MM.1S (cell line): ENCODE measurements at regions not wholly inside any gene's neighbourhood (a gene's known extent, or its start where the extent isn't known, plus 50 kb on each side); places are given as distances from the start of the nearest gene placed in this dataset.

Experiments
- DNase-seq: peaks from one replicate; pipeline ENCODE4 v3.0.0-alpha.2; 2015
- H2AFZ ChIP-seq: fragments of 300-600 bp; sonication (generic); 2 replicates; pipeline ENCODE4 v1.6.0; 2016; ENCODE audit warnings: antibody characterized with exemption, low read length
- H3F3A ChIP-seq: fragments of 300-600 bp; sonication (generic); 2 replicates; pipeline ENCODE4 v1.6.1; 2016; ENCODE audit warnings: mild to moderate bottlenecking, antibody characterized with exemption, low read length, moderate library complexity, mixed read lengths; ENCODE audit not compliant: insufficient read depth
- H3K27ac ChIP-seq: fragments of 300-600 bp; sonication (generic); 2 replicates; pipeline ENCODE4 v1.5.1; 2016; ENCODE audit warnings: mild to moderate bottlenecking, low read length
- H3K27me3 ChIP-seq: fragments of 300-600 bp; sonication (generic); replicated peaks from 2 replicates; pipeline ENCODE4 v1.6.0; 2016; ENCODE audit warnings: low read length; ENCODE audit not compliant: insufficient read depth
- H3K36me3 ChIP-seq: fragments of 300-600 bp; sonication (generic); replicated peaks from 2 replicates; pipeline ENCODE4 v1.6.1; 2016; ENCODE audit warnings: mild to moderate bottlenecking, low read length, mixed read lengths; ENCODE audit not compliant: insufficient read depth
- H3K4me1 ChIP-seq: fragments of 300-600 bp; sonication (generic); 2 replicates; pipeline ENCODE4 v1.6.1; 2016; ENCODE audit warnings: low read length, mixed read lengths
- H3K4me2 ChIP-seq: fragments of 300-600 bp; sonication (generic); 2 replicates; pipeline ENCODE4 v1.6.0; 2016; ENCODE audit warnings: low read depth, low read length
- H3K4me3 ChIP-seq: fragments of 300-600 bp; sonication (generic); 2 replicates; pipeline ENCODE4 v1.5.1; 2016; ENCODE audit warnings: low read length, mixed read lengths
- H3K79me2 ChIP-seq: fragments of 300-600 bp; sonication (generic); 2 replicates; pipeline ENCODE4 v1.6.1; 2016; ENCODE audit warnings: mixed run types, low read length, mixed read lengths
- H3K9ac ChIP-seq: fragments of 300-600 bp; sonication (generic); 2 replicates; pipeline ENCODE4 v1.6.1; 2016; ENCODE audit warnings: low read length, mixed read lengths
- H3K9me2 ChIP-seq: fragments of 300-600 bp; sonication (generic); replicated peaks from 2 replicates; pipeline ENCODE4 v1.6.1; 2016; ENCODE audit warnings: mild to moderate bottlenecking, low read length, mixed read lengths; ENCODE audit not compliant: insufficient read depth
- H3K9me3 ChIP-seq: fragments of 300-600 bp; sonication (generic); replicated peaks from 2 replicates; pipeline ENCODE4 v1.6.1; 2016; ENCODE audit warnings: mild to moderate bottlenecking, low read length, mixed read lengths; ENCODE audit not compliant: insufficient read depth
- H4K20me1 ChIP-seq: fragments of 300-600 bp; sonication (generic); 2 replicates; pipeline ENCODE4 v1.6.1; 2016; ENCODE audit warnings: mild to moderate bottlenecking, low read length, moderate library complexity, mixed read lengths; ENCODE audit not compliant: insufficient read depth
- CTCF ChIP-seq: fragments of 300-600 bp; sonication (generic); IDR thresholded peaks from 2 replicates; pipeline ENCODE4 v1.5.1; 2016; ENCODE audit warnings: antibody characterized with exemption, low read length, mixed read lengths
- EZH2 ChIP-seq: fragments of 300-600 bp; sonication (generic); optimal IDR thresholded peaks from 2 replicates; pipeline ENCODE3; 2017; ENCODE audit warnings: low read depth, mild to moderate bottlenecking, antibody characterized with exemption, low read length, mixed read lengths
- EZH2phosphoT487 ChIP-seq: fragments of 300-600 bp; sonication (generic); IDR thresholded peaks from 2 replicates; pipeline ENCODE4 v1.6.1; 2018; ENCODE audit warnings: antibody characterized with exemption, low read length

DNA sequence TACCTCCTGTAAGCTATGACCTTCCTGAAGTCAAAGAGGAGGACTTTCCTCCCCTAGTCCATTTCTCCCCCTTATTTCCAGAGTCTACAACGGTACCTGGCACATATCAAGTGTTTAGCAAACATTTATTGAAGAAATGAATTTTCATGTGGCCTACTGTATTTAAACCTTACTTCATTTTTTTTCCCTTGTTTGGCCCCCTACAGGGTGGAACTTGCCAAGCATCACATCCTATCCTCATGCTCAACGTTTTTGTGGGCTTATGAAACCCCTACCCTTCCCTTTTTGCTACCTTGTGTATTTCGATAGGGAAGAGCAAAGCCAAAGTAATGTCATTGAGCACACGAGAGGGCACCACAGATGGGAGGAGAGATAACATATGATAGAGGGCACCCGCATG, 1857.8 kb upstream of the WWC1 start:
- Histone ChIP-seq H3F3A (no peaks in the 10 kb centered on the region), H3K9me2 (no peaks in the 10 kb centered on the region), H4K20me1 (no peaks in the 10 kb centered on the region), H3K27me3 (no peaks in the 10 kb centered on the region), H3K27ac (no peak overlapping the region), H3K79me2 (no peaks in the 10 kb centered on the region), H3K4me2 (no peak overlapping the region), H3K4me1 (no peaks in the 10 kb centered on the region), H3K36me3 (no peaks in the 10 kb centered on the region), H2AFZ (no peak overlapping the region), H3K4me3 (no peak overlapping the region), H3K9ac (no peak overlapping the region), H3K9me3 (no peaks in the 10 kb centered on the region)
- no peak for DNase-seq
- TF ChIP-seq EZH2, result no peak
- no peak for TF ChIP-seq EZH2phosphoT487

- DNase-seq, result no peak
- no peaks in the 10 kb centered on the region for H3K9me2 ChIP-seq
- H4K20me1 ChIP-seq, result no peaks in the 10 kb centered on the region
- no peaks in the 10 kb centered on the region for H3K36me3 ChIP-seq
- no peak overlapping the region for H3K4me3 ChIP-seq
- no peak overlapping the region for H3K9ac ChIP-seq
- no peaks in the 10 kb centered on the region for H3F3A ChIP-seq
- H3K79me2 ChIP-seq, result no peaks in the 10 kb centered on the region
- no peak overlapping the region for H3K27ac ChIP-seq
- no peak overlapping the region for H3K4me2 ChIP-seq
- H3K9me3 ChIP-seq, result no peaks in the 10 kb centered on the region
- H3K27me3 ChIP-seq, result no peaks in the 10 kb centered on the region
- TF ChIP-seq EZH2phosphoT487 (no peak), EZH2 (no peak), CTCF (no peak)
- H3K4me1 ChIP-seq, result no peaks in the 10 kb centered on the region
- no peak overlapping the region for H2AFZ ChIP-seq
These were observed 1854.6 kb upstream of the WWC1 start for GRCh38 chr5:166436872-166437271.

GRCh38 chr5:166486348-166486747, 1805.1 kb upstream of the WWC1 start:
- H3K4me1 ChIP-seq, result no peaks in the 10 kb centered on the region
- no peaks in the 10 kb centered on the region for H3K27me3 ChIP-seq
- no peak for TF ChIP-seq EZH2phosphoT487
- no peak for TF ChIP-seq EZH2
- no peak for TF ChIP-seq CTCF

GRCh38 chr5:166488560-166488959, 1802.9 kb upstream of the WWC1 start:
- no peaks in the 10 kb centered on the region for H3K36me3 ChIP-seq
- H3K4me2 ChIP-seq, result no peak overlapping the region
- no peaks in the 10 kb centered on the region for H3F3A ChIP-seq
- no peaks in the 10 kb centered on the region for H3K4me1 ChIP-seq
- no peak for DNase-seq
- H3K27me3 ChIP-seq, result no peaks in the 10 kb centered on the region
- no peak overlapping the region for H3K9ac ChIP-seq
- H3K9me2 ChIP-seq, result no peaks in the 10 kb centered on the region
- H3K4me3 ChIP-seq, result no peak overlapping the region
- TF ChIP-seq CTCF (no peak), EZH2 (no peak), EZH2phosphoT487 (no peak)
- no peak overlapping the region for H2AFZ ChIP-seq
- H3K9me3 ChIP-seq, result no peaks in the 10 kb centered on the region
- no peak overlapping the region for H3K27ac ChIP-seq
- no peaks in the 10 kb centered on the region for H3K79me2 ChIP-seq
- H4K20me1 ChIP-seq, result no peaks in the 10 kb centered on the region

More at GRCh38 chr5:166486348-166486747, 1805.1 kb upstream of the WWC1 start:
- H3K4me2 ChIP-seq, result no peak overlapping the region
- H3F3A ChIP-seq, result no peaks in the 10 kb centered on the region
- H4K20me1 ChIP-seq, result no peaks in the 10 kb centered on the region
- no peaks in the 10 kb centered on the region for H3K79me2 ChIP-seq
- H3K9me2 ChIP-seq, result no peaks in the 10 kb centered on the region
- no peak overlapping the region for H3K27ac ChIP-seq
- H3K9ac ChIP-seq, result no peak overlapping the region
- DNase-seq, result no peak
- H3K4me3 ChIP-seq, result no peak overlapping the region
- H2AFZ ChIP-seq, result no peak overlapping the region
- no peaks in the 10 kb centered on the region for H3K9me3 ChIP-seq
- H3K36me3 ChIP-seq, result no peaks in the 10 kb centered on the region
